SK-N-SH (cell line): ENCODE measurements at regions not wholly inside any gene's neighbourhood (a gene's known extent, or its start where the extent isn't known, plus 50 kb on each side); places are given as distances from the start of the nearest gene placed in this dataset.

ENCODE experiments used
- EP300 ChIP-seq, 2 experiments: IDR thresholded peaks; 2 replicates each; pipeline versions ENCODE4 v1.4.0 to v1.6.1; 2012; ENCODE audit warnings: borderline replicate concordance in 1 of 2, low read depth in 1 of 2, low read length in 1 of 2
- EZH2phosphoT487 ChIP-seq: fragments of 200-600 bp; sonication (generic); IDR thresholded peaks from 2 replicates; pipeline ENCODE4 v1.6.1; 2017; ENCODE audit warnings: low read depth, mixed run types, mild to moderate bottlenecking, antibody characterized with exemption, moderate library complexity, borderline replicate concordance
- FOXJ3 ChIP-seq: sonication (generic); formaldehyde crosslinking; IDR thresholded peaks from 2 replicates; pipeline ENCODE4 v1.5.1; 2020; ENCODE audit warnings: mild to moderate bottlenecking, missing genetic modification reagents
- POLR2AphosphoS5 ChIP-seq: IDR thresholded peaks from 2 replicates; pipeline ENCODE4 v1.6.1; 2012; ENCODE audit warnings: low read depth, low read length
- RFX5 ChIP-seq: IDR thresholded peaks from 2 replicates; pipeline ENCODE4 v1.6.1; 2012; ENCODE audit warnings: mild to moderate bottlenecking, improper control_type of control experiment, low read length
- SMC3 ChIP-seq: IDR thresholded peaks from 2 replicates; pipeline ENCODE4 v1.6.1; 2012; ENCODE audit warnings: low read depth, low read length, improper control_type of control experiment
- TEAD4 ChIP-seq: IDR thresholded peaks from 2 replicates; pipeline ENCODE4 v1.4.0; 2012; ENCODE audit warnings: mild to moderate bottlenecking, borderline replicate concordance; ENCODE audit not compliant: insufficient read depth
- TF ChIP-seq, protein P1 (sequence below): fragments of 200-600 bp; sonication (generic); IDR thresholded peaks from 2 replicates; pipeline ENCODE4 v1.6.1; 2017; ENCODE audit warnings: antibody characterized with exemption, mild to moderate bottlenecking, moderate library complexity
- TF ChIP-seq, protein P2 (sequence below): IDR thresholded peaks from 2 replicates; pipeline ENCODE4 v1.4.0; 2012; ENCODE audit warnings: low read depth, borderline replicate concordance
- TF ChIP-seq, protein P3 (sequence below): IDR thresholded peaks from 2 replicates; pipeline ENCODE4 v1.6.1; 2012; ENCODE audit warnings: mild to moderate bottlenecking, low read depth, low read length, moderate library complexity

DNA sequence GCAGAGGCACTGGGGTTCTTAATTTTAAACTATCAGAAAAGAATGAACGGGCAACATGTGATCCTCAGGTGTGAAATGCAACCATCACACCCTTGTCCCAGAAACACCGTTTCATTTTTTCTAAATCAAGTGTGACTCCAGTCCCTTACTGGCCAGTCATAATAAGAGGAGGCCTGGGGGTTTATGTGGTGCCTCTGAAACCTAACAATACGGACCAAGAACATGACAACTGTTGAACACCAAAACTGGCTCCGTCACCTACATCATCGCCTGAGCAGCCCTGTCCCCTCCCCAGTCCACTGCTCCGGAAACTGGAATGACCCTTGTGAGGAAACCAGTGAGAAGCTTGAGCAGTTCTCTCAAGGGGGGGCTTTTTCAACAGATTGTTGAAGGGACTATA, 55.9 kb upstream of the KIF26B start:
- TF ChIP-seq, protein P1, sequence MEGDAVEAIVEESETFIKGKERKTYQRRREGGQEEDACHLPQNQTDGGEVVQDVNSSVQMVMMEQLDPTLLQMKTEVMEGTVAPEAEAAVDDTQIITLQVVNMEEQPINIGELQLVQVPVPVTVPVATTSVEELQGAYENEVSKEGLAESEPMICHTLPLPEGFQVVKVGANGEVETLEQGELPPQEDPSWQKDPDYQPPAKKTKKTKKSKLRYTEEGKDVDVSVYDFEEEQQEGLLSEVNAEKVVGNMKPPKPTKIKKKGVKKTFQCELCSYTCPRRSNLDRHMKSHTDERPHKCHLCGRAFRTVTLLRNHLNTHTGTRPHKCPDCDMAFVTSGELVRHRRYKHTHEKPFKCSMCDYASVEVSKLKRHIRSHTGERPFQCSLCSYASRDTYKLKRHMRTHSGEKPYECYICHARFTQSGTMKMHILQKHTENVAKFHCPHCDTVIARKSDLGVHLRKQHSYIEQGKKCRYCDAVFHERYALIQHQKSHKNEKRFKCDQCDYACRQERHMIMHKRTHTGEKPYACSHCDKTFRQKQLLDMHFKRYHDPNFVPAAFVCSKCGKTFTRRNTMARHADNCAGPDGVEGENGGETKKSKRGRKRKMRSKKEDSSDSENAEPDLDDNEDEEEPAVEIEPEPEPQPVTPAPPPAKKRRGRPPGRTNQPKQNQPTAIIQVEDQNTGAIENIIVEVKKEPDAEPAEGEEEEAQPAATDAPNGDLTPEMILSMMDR, result no peak
- no peak for TF ChIP-seq RFX5
- TF ChIP-seq FOXJ3, result no peak
- TF ChIP-seq, protein P2, sequence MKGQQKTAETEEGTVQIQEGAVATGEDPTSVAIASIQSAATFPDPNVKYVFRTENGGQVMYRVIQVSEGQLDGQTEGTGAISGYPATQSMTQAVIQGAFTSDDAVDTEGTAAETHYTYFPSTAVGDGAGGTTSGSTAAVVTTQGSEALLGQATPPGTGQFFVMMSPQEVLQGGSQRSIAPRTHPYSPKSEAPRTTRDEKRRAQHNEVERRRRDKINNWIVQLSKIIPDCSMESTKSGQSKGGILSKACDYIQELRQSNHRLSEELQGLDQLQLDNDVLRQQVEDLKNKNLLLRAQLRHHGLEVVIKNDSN, result no peak
- no peak for TF ChIP-seq POLR2AphosphoS5
- TF ChIP-seq, protein P3, sequence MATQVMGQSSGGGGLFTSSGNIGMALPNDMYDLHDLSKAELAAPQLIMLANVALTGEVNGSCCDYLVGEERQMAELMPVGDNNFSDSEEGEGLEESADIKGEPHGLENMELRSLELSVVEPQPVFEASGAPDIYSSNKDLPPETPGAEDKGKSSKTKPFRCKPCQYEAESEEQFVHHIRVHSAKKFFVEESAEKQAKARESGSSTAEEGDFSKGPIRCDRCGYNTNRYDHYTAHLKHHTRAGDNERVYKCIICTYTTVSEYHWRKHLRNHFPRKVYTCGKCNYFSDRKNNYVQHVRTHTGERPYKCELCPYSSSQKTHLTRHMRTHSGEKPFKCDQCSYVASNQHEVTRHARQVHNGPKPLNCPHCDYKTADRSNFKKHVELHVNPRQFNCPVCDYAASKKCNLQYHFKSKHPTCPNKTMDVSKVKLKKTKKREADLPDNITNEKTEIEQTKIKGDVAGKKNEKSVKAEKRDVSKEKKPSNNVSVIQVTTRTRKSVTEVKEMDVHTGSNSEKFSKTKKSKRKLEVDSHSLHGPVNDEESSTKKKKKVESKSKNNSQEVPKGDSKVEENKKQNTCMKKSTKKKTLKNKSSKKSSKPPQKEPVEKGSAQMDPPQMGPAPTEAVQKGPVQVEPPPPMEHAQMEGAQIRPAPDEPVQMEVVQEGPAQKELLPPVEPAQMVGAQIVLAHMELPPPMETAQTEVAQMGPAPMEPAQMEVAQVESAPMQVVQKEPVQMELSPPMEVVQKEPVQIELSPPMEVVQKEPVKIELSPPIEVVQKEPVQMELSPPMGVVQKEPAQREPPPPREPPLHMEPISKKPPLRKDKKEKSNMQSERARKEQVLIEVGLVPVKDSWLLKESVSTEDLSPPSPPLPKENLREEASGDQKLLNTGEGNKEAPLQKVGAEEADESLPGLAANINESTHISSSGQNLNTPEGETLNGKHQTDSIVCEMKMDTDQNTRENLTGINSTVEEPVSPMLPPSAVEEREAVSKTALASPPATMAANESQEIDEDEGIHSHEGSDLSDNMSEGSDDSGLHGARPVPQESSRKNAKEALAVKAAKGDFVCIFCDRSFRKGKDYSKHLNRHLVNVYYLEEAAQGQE, result no peak
- no peak for TF ChIP-seq EZH2phosphoT487
- TF ChIP-seq EP300 (IDR thresholded peaks at IDR 0.05; ENCODE audit: borderline replicate concordance in 1 of 2, low read depth in 1 of 2, low read length in 1 of 2), result no peak
- no peak for TF ChIP-seq SMC3
- no peak for TF ChIP-seq TEAD4
